ENCODE measurements at regions not wholly inside any gene's neighbourhood (a gene's known extent, or its start where the extent isn't known, plus 50 kb on each side); places are given as distances from the start of the nearest gene placed in this dataset.

GRCh38 chr7:155948845-155949244 lies 136.6 kb upstream of the SHH start:
- DNase-seq (ENCODE audit: low read depth in 2 of 2): no peak
- no peak for TF ChIP-seq CTCF (IDR thresholded peaks at IDR 0.05; ENCODE audit: low read depth, low read length)
- no peak overlapping the region for H3K4me3 ChIP-seq (replicated peaks in 1 of 2; ENCODE audit: low read depth in 2 of 2, low read length in 2 of 2)

- no peak for TF ChIP-seq CTCF (IDR thresholded peaks at IDR 0.05; ENCODE audit: low read depth, low read length)
- DNase-seq (ENCODE audit: low read depth in 2 of 2): no peak
- no peak overlapping the region for H3K4me3 ChIP-seq (replicated peaks in 1 of 2; ENCODE audit: low read depth in 2 of 2, low read length in 2 of 2)
These were observed 136.2 kb upstream of the SHH start for GRCh38 chr7:155948423-155948822.

- TF ChIP-seq CTCF (IDR thresholded peaks at IDR 0.05; ENCODE audit: low read depth, low read length): no peak
- peak; percentile 23 to 30 for DNase-seq (ENCODE audit: low read depth in 2 of 2)
- no peak overlapping the region for H3K4me3 ChIP-seq (replicated peaks in 1 of 2; ENCODE audit: low read depth in 2 of 2, low read length in 2 of 2)
These were observed 134.8 kb upstream of the SHH start for GRCh38 chr7:155947051-155947450.

GRCh38 chr7:155945670-155946325 lies 133.5 kb upstream of the SHH start:
- no peak for TF ChIP-seq CTCF (IDR thresholded peaks at IDR 0.05; ENCODE audit: low read depth, low read length)
- no peak for DNase-seq (ENCODE audit: low read depth in 2 of 2)
- no peak overlapping the region for H3K4me3 ChIP-seq (replicated peaks in 1 of 2; ENCODE audit: low read depth in 2 of 2, low read length in 2 of 2)

GRCh38 chr7:155944901-155945300 lies 132.6 kb upstream of the SHH start:
- no peak overlapping the region for H3K4me3 ChIP-seq (replicated peaks in 1 of 2; ENCODE audit: low read depth in 2 of 2, low read length in 2 of 2)
- TF ChIP-seq CTCF (IDR thresholded peaks at IDR 0.05; ENCODE audit: low read depth, low read length): no peak
- no peak for DNase-seq (ENCODE audit: low read depth in 2 of 2)

GRCh38 chr7:155943251-155943899 lies 131.1 kb upstream of the SHH start:
- TF ChIP-seq CTCF (IDR thresholded peaks at IDR 0.05; ENCODE audit: low read depth, low read length): no peak
- no peak overlapping the region for H3K4me3 ChIP-seq (replicated peaks in 1 of 2; ENCODE audit: low read depth in 2 of 2, low read length in 2 of 2)
- DNase-seq (ENCODE audit: low read depth in 2 of 2): no peak
